OCI-LY3 (cell line): ENCODE measurements at regions not wholly inside any gene's neighbourhood (a gene's known extent, or its start where the extent isn't known, plus 50 kb on each side); places are given as distances from the start of the nearest gene placed in this dataset.

Experiments used
- EZH2phosphoT487 ChIP-seq: fragments of 200-600 bp; shearing (Covaris generic); IDR thresholded peaks from 2 replicates; pipeline ENCODE4 v1.6.1; 2018; ENCODE audit warnings: antibody characterized with exemption, mixed run types, low read depth
- TF ChIP-seq, protein P1 (sequence below): fragments of 200-600, 300-600 bp; sonication (generic); IDR thresholded peaks from 2 replicates; pipeline ENCODE4 v1.5.1; 2014; ENCODE audit warnings: antibody characterized with exemption, low read length, low read depth

DNA sequence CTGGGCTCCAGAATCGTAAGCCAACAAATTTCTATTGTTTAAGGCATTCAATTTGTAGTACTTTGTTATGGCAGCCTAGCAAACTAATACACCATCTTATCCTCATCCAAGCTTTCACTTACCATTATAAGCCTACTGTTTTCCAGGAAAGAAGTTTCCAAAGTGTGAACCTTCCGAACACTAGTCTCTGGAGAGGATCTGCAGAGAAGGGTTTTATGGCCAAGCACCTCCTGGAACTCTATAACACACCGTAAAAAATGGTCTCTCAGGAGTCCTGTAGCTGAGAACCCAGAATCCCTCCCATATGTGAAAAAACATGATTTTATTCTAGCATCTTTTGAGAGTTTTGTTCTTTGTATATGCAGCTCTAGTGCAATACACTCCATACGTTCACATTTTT lies 142.1 kb downstream of the POSTN start:
- TF ChIP-seq, protein P1, sequence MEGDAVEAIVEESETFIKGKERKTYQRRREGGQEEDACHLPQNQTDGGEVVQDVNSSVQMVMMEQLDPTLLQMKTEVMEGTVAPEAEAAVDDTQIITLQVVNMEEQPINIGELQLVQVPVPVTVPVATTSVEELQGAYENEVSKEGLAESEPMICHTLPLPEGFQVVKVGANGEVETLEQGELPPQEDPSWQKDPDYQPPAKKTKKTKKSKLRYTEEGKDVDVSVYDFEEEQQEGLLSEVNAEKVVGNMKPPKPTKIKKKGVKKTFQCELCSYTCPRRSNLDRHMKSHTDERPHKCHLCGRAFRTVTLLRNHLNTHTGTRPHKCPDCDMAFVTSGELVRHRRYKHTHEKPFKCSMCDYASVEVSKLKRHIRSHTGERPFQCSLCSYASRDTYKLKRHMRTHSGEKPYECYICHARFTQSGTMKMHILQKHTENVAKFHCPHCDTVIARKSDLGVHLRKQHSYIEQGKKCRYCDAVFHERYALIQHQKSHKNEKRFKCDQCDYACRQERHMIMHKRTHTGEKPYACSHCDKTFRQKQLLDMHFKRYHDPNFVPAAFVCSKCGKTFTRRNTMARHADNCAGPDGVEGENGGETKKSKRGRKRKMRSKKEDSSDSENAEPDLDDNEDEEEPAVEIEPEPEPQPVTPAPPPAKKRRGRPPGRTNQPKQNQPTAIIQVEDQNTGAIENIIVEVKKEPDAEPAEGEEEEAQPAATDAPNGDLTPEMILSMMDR = no peak
- no peak for TF ChIP-seq EZH2phosphoT487
